Brain microvascular endothelial cell (primary cell): ENCODE measurements at regions not wholly inside any gene's neighbourhood (a gene's known extent, or its start where the extent isn't known, plus 50 kb on each side); places are given as distances from the start of the nearest gene placed in this dataset.

Experiments used
- DNase-seq: peaks from one replicate; pipeline ENCODE4 v3.0.0-alpha.2; 2020
- H3K27ac ChIP-seq: fragments of 250-450 bp; sonication (Bioruptor Pico); 2 replicates; pipeline ENCODE4 v1.5.1; 2020; ENCODE audit warnings: mild to moderate bottlenecking, moderate library complexity
- H3K27me3 ChIP-seq: fragments of 250-450 bp; sonication (Bioruptor Pico); replicated peaks from 2 replicates; pipeline ENCODE4 v1.5.1; 2020; ENCODE audit warnings: mild to moderate bottlenecking
- H3K36me3 ChIP-seq: fragments of 250-450 bp; sonication (Bioruptor Pico); replicated peaks from 2 replicates; pipeline ENCODE4 v1.5.1; 2020; ENCODE audit warnings: mild to moderate bottlenecking
- H3K4me3 ChIP-seq: 2 replicates; pipeline ENCODE4 v1.5.1; 2011; ENCODE audit warnings: low read depth, mild to moderate bottlenecking, control low read depth, low read length, moderate library complexity
- in situ Hi-C: cut with HindIII; loops from 2 replicates; pipeline ENCODE4 v1.10.0; 2017; ENCODE audit warnings: low sequenced_read_pairs, low pct_ligation_motif_present
- TF ChIP-seq, protein P1 (sequence below): IDR thresholded peaks from 2 replicates; pipeline ENCODE4 v1.5.1; 2011; ENCODE audit warnings: low read depth, mild to moderate bottlenecking, moderate library complexity, low read length, control low read depth, inconsistent platforms; ENCODE audit errors: missing control alignments

DNA sequence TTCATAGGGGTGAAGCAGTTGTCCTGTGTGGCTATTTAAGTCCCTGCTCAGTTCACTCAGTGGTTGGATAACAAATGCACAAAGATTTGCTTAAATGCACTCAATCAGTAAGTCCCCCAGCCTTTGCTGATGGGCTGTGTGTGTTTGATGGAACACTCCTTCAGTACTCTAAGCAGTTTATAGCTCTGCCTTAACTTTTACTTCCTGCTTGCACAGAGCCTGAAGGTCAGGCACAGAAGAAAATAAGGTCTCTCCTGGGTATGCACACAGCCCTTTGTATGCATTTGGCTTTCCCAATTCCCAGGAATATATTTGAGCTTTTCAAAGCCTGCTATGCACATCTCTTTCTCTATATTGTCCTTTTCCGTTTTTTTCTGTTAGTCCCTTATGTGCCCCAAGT, 208.7 kb upstream of the STK17B start:
- no peak for DNase-seq
- Histone ChIP-seq H3K36me3 (no peaks in the 10 kb centered on the region), H3K27me3 (no peaks in the 10 kb centered on the region), H3K4me3 (no peak overlapping the region), H3K27ac (no peak overlapping the region)
- TF ChIP-seq, protein P1, sequence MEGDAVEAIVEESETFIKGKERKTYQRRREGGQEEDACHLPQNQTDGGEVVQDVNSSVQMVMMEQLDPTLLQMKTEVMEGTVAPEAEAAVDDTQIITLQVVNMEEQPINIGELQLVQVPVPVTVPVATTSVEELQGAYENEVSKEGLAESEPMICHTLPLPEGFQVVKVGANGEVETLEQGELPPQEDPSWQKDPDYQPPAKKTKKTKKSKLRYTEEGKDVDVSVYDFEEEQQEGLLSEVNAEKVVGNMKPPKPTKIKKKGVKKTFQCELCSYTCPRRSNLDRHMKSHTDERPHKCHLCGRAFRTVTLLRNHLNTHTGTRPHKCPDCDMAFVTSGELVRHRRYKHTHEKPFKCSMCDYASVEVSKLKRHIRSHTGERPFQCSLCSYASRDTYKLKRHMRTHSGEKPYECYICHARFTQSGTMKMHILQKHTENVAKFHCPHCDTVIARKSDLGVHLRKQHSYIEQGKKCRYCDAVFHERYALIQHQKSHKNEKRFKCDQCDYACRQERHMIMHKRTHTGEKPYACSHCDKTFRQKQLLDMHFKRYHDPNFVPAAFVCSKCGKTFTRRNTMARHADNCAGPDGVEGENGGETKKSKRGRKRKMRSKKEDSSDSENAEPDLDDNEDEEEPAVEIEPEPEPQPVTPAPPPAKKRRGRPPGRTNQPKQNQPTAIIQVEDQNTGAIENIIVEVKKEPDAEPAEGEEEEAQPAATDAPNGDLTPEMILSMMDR: no peak
- in situ Hi-C loops: no loop called here

DNA sequence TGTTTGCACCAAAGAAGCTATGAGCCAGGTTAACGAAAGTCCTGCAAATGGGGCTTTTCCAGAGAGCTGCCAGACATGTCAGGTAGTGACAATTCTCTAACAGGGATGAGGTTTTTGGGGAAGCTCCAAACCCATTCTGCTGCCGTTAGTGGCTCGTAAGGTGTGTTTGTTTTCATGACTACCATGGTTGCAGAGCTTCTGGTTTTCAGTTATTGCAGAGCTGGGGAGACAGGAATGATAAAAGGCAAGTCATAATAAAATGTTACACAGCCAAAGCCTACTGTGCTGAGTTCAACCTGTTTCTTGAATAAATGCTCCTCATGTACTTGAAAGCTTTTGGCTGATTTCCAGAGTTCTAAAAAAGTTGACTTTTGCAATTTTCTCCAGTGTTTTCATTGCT, 209.2 kb upstream of the STK17B start:
- Histone ChIP-seq H3K36me3 (no peaks in the 10 kb centered on the region), H3K4me3 (no peak overlapping the region), H3K27me3 (no peaks in the 10 kb centered on the region), H3K27ac (no peak overlapping the region)
- TF ChIP-seq, protein P1: no peak
- in situ Hi-C loops: no loop called here
- DNase-seq: no peak

DNA sequence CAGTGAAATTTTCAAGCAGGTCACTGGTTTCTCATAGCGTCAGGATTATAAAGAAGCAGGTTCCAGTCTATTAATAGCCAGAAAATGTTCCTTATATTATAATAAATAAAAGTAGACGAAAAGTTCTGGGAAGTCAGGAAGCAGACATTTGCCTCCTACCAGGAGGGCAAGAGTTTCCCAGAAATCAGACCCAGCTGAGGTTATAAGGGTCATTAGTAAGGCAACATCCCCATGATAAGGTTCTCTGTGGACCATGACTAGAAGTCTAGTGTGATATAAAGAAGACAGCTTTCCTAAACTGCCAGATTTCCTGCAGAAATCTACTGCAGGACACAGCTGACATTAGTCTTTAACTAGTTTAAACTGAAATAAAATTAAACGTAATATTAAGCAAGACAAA, 210.1 kb upstream of the STK17B start:
- Histone ChIP-seq H3K4me3 (no peak overlapping the region), H3K36me3 (no peaks in the 10 kb centered on the region), H3K27me3 (no peaks in the 10 kb centered on the region), H3K27ac (no peak overlapping the region)
- in situ Hi-C loops: no loop called here
- no peak for DNase-seq
- TF ChIP-seq, protein P1: no peak

DNA sequence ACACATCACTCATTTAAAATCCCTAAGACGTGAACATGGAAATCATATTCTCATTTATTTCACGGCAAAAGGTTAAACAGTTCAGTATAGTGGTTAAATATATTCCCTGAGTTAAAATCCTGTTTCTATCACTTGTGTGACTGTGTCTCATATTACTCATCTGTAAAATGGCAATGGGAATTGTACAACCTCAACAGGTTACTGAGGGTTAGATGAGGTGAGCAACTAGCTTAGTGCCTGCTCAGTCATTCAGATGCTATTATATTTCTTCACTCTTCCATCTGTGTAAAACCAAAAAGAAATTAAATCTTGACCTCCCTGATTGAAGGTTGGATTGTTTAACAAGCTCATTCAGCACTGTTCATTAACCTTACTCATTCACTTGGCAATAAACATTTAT, 212.4 kb upstream of the STK17B start:
- TF ChIP-seq, protein P1: no peak
- H3K36me3 ChIP-seq: no peaks in the 10 kb centered on the region
- H3K4me3 ChIP-seq: no peak overlapping the region
- in situ Hi-C loops: no loop called here
- DNase-seq: no peak
- no peak overlapping the region for H3K27ac ChIP-seq
- H3K27me3 ChIP-seq: no peaks in the 10 kb centered on the region

DNA sequence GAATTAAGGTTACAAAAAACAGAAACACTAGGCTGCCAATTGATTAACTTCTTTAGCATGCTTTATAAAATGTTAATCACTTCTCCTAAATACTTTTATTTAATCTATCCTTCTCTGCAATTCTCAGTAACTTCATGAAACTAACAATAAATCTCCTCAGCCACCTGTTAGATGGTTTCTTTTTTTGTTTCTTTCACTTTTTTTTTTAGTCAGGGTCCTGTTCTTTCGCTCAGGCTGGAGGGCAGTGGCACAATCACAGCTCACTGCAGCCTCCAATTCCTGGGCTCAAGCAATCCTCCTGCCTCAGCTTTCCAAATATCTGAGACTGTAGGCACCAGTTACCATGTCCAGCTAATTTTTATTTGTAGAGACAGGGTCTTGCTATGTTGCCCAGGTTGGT, 213.4 kb upstream of the STK17B start:
- TF ChIP-seq, protein P1: no peak
- H3K4me3 ChIP-seq: no peak overlapping the region
- in situ Hi-C loops: no loop called here
- H3K27me3 ChIP-seq: no peaks in the 10 kb centered on the region
- DNase-seq: no peak
- no peak overlapping the region for H3K27ac ChIP-seq
- H3K36me3 ChIP-seq: no peaks in the 10 kb centered on the region

DNA sequence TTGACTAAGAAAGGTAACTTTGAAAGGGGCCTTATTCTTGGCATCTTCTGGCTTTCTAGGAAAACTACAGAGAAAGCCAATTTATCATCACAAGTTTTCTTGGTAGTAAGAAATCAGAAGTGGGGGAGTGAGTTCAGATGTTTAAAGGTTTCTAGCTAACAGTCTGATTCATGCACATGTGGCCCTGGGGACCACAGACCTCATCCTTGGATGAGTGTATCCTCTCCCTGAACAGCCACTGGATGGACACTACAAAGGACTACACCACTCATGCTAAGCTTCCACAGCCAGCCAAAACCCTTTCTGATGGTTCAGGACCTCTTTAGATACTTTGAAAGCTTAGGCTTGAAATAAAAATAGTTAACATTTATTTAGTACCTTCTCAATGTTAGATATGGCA, 218.3 kb upstream of the STK17B start:
- in situ Hi-C loops: no loop called here
- peak; percentile 65 for DNase-seq
- H3K4me3 ChIP-seq: no peak overlapping the region
- no peaks in the 10 kb centered on the region for H3K27me3 ChIP-seq
- no peaks in the 10 kb centered on the region for H3K36me3 ChIP-seq
- H3K27ac ChIP-seq: no peak overlapping the region
- TF ChIP-seq, protein P1: no peak
